SK-N-SH treated with all-trans-retinoic acid at 6 μM for 48 hours (cell line): ENCODE measurements at regions not wholly inside any gene's neighbourhood (a gene's known extent, or its start where the extent isn't known, plus 50 kb on each side); places are given as distances from the start of the nearest gene placed in this dataset.

Source experiments
- ATAC-seq: fragments of 200-7000 bp; cut with Tn5 transposase; 3 replicates; pipeline ENCODE4 v1.9.1; 2020; ENCODE audit warnings: mild to moderate bottlenecking, moderate library complexity
- ARNTL ChIP-seq: fragments of 450-650 bp; formaldehyde crosslinking; IDR thresholded peaks from 2 replicates; pipeline ENCODE4 v1.5.0; 2020; ENCODE audit warnings: low read depth, mild to moderate bottlenecking, moderate library complexity, borderline replicate concordance
- BACH2 ChIP-seq: fragments of 250-450 bp; sonication (Bioruptor Pico); IDR thresholded peaks from 2 replicates; pipeline ENCODE4 v1.9.0; 2021; ENCODE audit warnings: mild to moderate bottlenecking, borderline replicate concordance
- CREB5 ChIP-seq: fragments of 250-450 bp; sonication (Bioruptor Pico); IDR thresholded peaks from 2 replicates; pipeline ENCODE4 v1.5.1; 2020; ENCODE audit warnings: low read depth, mild to moderate bottlenecking, moderate library complexity
- CSDC2 ChIP-seq: fragments of 250-450 bp; sonication (Bioruptor Pico); IDR thresholded peaks from 2 replicates; pipeline ENCODE4 v1.5.0; 2020; ENCODE audit warnings: mild to moderate bottlenecking, moderate library complexity
- CSRNP3 ChIP-seq: fragments of 250-450 bp; sonication (Bioruptor Pico); IDR thresholded peaks from 2 replicates; pipeline ENCODE4 v1.5.1; 2021; ENCODE audit warnings: mild to moderate bottlenecking, moderate library complexity
- ESRRG ChIP-seq: fragments of 250-450 bp; sonication (Bioruptor Pico); IDR thresholded peaks from 2 replicates; pipeline ENCODE4 v1.6.1; 2021; ENCODE audit warnings: mild to moderate bottlenecking
- GLIS3 ChIP-seq: fragments of 250-450 bp; sonication (Bioruptor Pico); IDR thresholded peaks from 2 replicates; pipeline ENCODE4 v1.5.0; 2020; ENCODE audit warnings: mild to moderate bottlenecking, moderate library complexity
- ISL1 ChIP-seq: fragments of 250-450 bp; sonication (Bioruptor Pico); IDR thresholded peaks from 2 replicates; pipeline ENCODE4 v2.1.2; 2022; ENCODE audit warnings: mild to moderate bottlenecking, moderate library complexity
- OSR1 ChIP-seq: fragments of 250-450 bp; sonication (Bioruptor Pico); IDR thresholded peaks from 2 replicates; pipeline ENCODE4 v1.8.0; 2022; ENCODE audit warnings: moderate library complexity, mild to moderate bottlenecking, inconsistent platforms
- PPARA ChIP-seq: fragments of 250-450 bp; sonication (Bioruptor Pico); IDR thresholded peaks from 2 replicates; pipeline ENCODE4 v1.5.0; 2020; ENCODE audit warnings: mild to moderate bottlenecking, borderline replicate concordance
- RARB ChIP-seq: fragments of 250-450 bp; sonication (Bioruptor Pico); IDR thresholded peaks from 2 replicates; pipeline ENCODE4 v1.8.0; 2021; ENCODE audit warnings: mild to moderate bottlenecking, moderate library complexity
- SNAI2 ChIP-seq: fragments of 250-450 bp; sonication (Bioruptor Pico); IDR thresholded peaks from 2 replicates; pipeline ENCODE4 v1.5.0; 2020; ENCODE audit warnings: mild to moderate bottlenecking, moderate library complexity
- TCF4 ChIP-seq: fragments of 250-450 bp; sonication (Bioruptor Pico); IDR thresholded peaks from 2 replicates; pipeline ENCODE4 v1.8.0; 2021; ENCODE audit warnings: mild to moderate bottlenecking, moderate library complexity, borderline replicate concordance
- TSHZ2 ChIP-seq: fragments of 250-450 bp; sonication (Bioruptor Pico); IDR thresholded peaks from 2 replicates; pipeline ENCODE4 v1.5.0; 2020; ENCODE audit warnings: mild to moderate bottlenecking, moderate library complexity
- ZC3H10 ChIP-seq: fragments of 250-450 bp; sonication (Bioruptor Pico); IDR thresholded peaks from 2 replicates; pipeline ENCODE4 v1.5.1; 2021; ENCODE audit warnings: mild to moderate bottlenecking, moderate library complexity
- ZFP3 ChIP-seq: fragments of 250-450 bp; sonication (Bioruptor Pico); IDR thresholded peaks from 2 replicates; pipeline ENCODE4 v1.5.0; 2020; ENCODE audit warnings: mild to moderate bottlenecking, moderate library complexity
- ZNF565 ChIP-seq: fragments of 450-650 bp; formaldehyde crosslinking; conservative IDR thresholded peaks from 2 replicates; pipeline ENCODE4 v1.5.0; 2020; ENCODE audit warnings: low read depth, mild to moderate bottlenecking, moderate library complexity
- ZNF70 ChIP-seq: fragments of 450-650 bp; formaldehyde crosslinking; IDR thresholded peaks from 2 replicates; pipeline ENCODE4 v1.5.0; 2020; ENCODE audit warnings: mild to moderate bottlenecking, moderate library complexity
- ZNF8 ChIP-seq: fragments of 450-650 bp; formaldehyde crosslinking; IDR thresholded peaks from 2 replicates; pipeline ENCODE4 v1.5.0; 2020; ENCODE audit warnings: mild to moderate bottlenecking, moderate library complexity
- TF ChIP-seq, protein P1 (sequence below): fragments of 250-450 bp; sonication (Bioruptor Pico); IDR thresholded peaks from 2 replicates; pipeline ENCODE4 v1.8.0; 2021; ENCODE audit warnings: low read depth, mild to moderate bottlenecking, moderate library complexity, borderline replicate concordance

DNA sequence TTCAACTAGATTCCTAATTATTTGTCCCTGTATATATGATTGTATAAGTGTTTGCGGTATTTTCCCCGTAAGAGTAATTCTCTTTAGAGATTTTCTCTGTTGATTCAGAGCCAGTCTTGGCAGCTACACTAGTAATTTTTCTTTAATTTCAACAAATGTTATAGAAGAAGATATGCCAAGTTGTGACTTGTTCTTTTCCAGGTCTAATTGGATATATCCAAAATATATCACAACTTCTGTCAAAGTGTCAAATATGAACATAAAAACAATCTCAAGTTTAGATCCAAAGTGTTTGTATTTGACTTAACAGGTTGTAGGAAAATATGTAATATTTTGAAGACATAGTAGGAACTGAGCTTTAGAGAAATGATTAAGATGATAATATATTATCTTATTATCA is 733.9 kb upstream of the SLITRK5 start:
- no peak for TF ChIP-seq ZNF70 (CRISPR knock-in tag)
- TF ChIP-seq BACH2 (CRISPR knock-in tag), result no peak
- TF ChIP-seq, protein P1, sequence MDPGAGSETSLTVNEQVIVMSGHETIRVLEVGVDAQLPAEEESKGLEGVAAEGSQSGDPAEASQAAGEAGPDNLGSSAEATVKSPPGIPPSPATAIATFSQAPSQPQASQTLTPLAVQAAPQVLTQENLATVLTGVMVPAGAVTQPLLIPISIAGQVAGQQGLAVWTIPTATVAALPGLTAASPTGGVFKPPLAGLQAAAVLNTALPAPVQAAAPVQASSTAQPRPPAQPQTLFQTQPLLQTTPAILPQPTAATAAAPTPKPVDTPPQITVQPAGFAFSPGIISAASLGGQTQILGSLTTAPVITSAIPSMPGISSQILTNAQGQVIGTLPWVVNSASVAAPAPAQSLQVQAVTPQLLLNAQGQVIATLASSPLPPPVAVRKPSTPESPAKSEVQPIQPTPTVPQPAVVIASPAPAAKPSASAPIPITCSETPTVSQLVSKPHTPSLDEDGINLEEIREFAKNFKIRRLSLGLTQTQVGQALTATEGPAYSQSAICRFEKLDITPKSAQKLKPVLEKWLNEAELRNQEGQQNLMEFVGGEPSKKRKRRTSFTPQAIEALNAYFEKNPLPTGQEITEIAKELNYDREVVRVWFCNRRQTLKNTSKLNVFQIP, result no peak
- TF ChIP-seq OSR1 (CRISPR knock-in tag), result no peak
- no peak for TF ChIP-seq ZC3H10 (CRISPR knock-in tag)
- no peak for TF ChIP-seq CSRNP3 (CRISPR knock-in tag)
- TF ChIP-seq ARNTL (CRISPR knock-in tag), result no peak
- TF ChIP-seq CSDC2 (CRISPR knock-in tag), result no peak
- TF ChIP-seq TSHZ2 (CRISPR knock-in tag), result no peak
- TF ChIP-seq RARB (CRISPR knock-in tag), result no peak
- TF ChIP-seq ESRRG (CRISPR knock-in tag), result no peak
- no peak for TF ChIP-seq PPARA (CRISPR knock-in tag)
- TF ChIP-seq ZNF565, result no peak
- ATAC-seq, result no peak

- TF ChIP-seq ZNF8 (CRISPR knock-in tag) (no peak), CSDC2 (CRISPR knock-in tag) (no peak), ZC3H10 (CRISPR knock-in tag) (no peak), ESRRG (CRISPR knock-in tag) (no peak)
- TF ChIP-seq, protein P1, result no peak
- ATAC-seq, result no peak
Observed at GRCh38 chr13:86945584-86945983, 725.6 kb upstream of the SLITRK5 start.

- TF ChIP-seq TSHZ2 (CRISPR knock-in tag), result no peak
- TF ChIP-seq CSDC2 (CRISPR knock-in tag), result no peak
- no peak for TF ChIP-seq ZNF8 (CRISPR knock-in tag)
- TF ChIP-seq ISL1, result no peak
- no peak for TF ChIP-seq SNAI2
- TF ChIP-seq TCF4 (CRISPR knock-in tag), result no peak
- TF ChIP-seq ZNF70 (CRISPR knock-in tag), result no peak
- no peak for TF ChIP-seq ARNTL (CRISPR knock-in tag)
- TF ChIP-seq GLIS3, result no peak
- no peak for TF ChIP-seq CSRNP3 (CRISPR knock-in tag)
- TF ChIP-seq ZNF565, result no peak
- TF ChIP-seq, protein P1, result no peak
- TF ChIP-seq ZFP3, result no peak
- TF ChIP-seq CREB5 (CRISPR knock-in tag), result no peak
- ATAC-seq, result no peak
Observed at GRCh38 chr13:86946734-86947133, 724.4 kb upstream of the SLITRK5 start.
